Lung (tissue), 11 donors: ENCODE measurements at regions not wholly inside any gene's neighbourhood (a gene's known extent, or its start where the extent isn't known, plus 50 kb on each side); places are given as distances from the start of the nearest gene placed in this dataset.
A peak's percentile ranks its signal among the peaks of the same experiment; 100 is the strongest.

Source experiments
- ATAC-seq: fragments of 200-7000 bp; cut with Tn5 transposase; one replicate; pipeline ENCODE4 v1.9.1; 2020; ENCODE audit warnings: moderate number of reproducible peaks; ENCODE audit not compliant: insufficient read depth, low FRiP score
- DNase-seq, 3 donors: peaks; one replicate each; pipeline ENCODE4 v3.0.0-alpha.2; 2013 to 2017
- H3K27ac ChIP-seq, 2 donors: one replicate each; pipeline ENCODE4 v1.5.1; 2013; ENCODE audit warnings: mild to moderate bottlenecking in 2 of 2, moderate library complexity in 2 of 2, control low read depth in 1 of 2, inconsistent platforms in 1 of 2, low read depth in 1 of 2, low read length in 1 of 2
- H3K27me3 ChIP-seq, 3 donors: one replicate each; pipeline ENCODE4 v1.5.1; 2013; ENCODE audit warnings: low read length in 2 of 3; ENCODE audit not compliant: control insufficient read depth in 3 of 3, insufficient read depth in 3 of 3
- H3K36me3 ChIP-seq, 4 donors: one replicate each; pipeline ENCODE4 v1.5.1; 2013; ENCODE audit warnings: low read length in 4 of 4, mild to moderate bottlenecking in 1 of 4, moderate library complexity in 1 of 4; ENCODE audit not compliant: control insufficient read depth in 4 of 4, insufficient read depth in 4 of 4
- H3K4me1 ChIP-seq, 5 donors: one replicate each; pipeline ENCODE4 v1.5.1; 2013; ENCODE audit warnings: low read length in 5 of 5, mild to moderate bottlenecking in 2 of 5, moderate library complexity in 1 of 5; ENCODE audit not compliant: control insufficient read depth in 5 of 5, insufficient read depth in 5 of 5
- H3K4me3 ChIP-seq: one replicate; pipeline ENCODE4 v1.5.1; 2013; ENCODE audit warnings: mild to moderate bottlenecking, control low read depth, moderate library complexity
- H3K9ac ChIP-seq, 2 donors: one replicate each; pipeline ENCODE4 v1.5.1; 2013; ENCODE audit warnings: low read length in 2 of 2, control low read depth in 1 of 2; ENCODE audit not compliant: insufficient read depth in 1 of 2
- H3K9me3 ChIP-seq, 4 donors: one replicate each; pipeline ENCODE4 v1.5.1; 2013; ENCODE audit warnings: low read length in 3 of 4, mild to moderate bottlenecking in 1 of 4, moderate library complexity in 1 of 4; ENCODE audit not compliant: control insufficient read depth in 4 of 4, insufficient read depth in 3 of 4
- WGBS, 2 donors: extraction: QIAGEN DNeasy Blood & Tissue Kit; methylation state at CpG; one replicate each; pipeline ENCODE4 v1.1.7; 2013; 5-methylcytosine and 5-hydroxymethylcytosine counted together
- TF ChIP-seq, protein P1 (sequence below): IDR thresholded peaks from 2 replicates; pipeline ENCODE4 v1.5.1; 2012; ENCODE audit warnings: mild to moderate bottlenecking; ENCODE audit errors: control extremely low read depth, extremely low read depth
- donor health status: control.
- donor health status: control.
- donor health status: Bipolar disorder and iron deficiency.
- donor health status: healthy.
- donor health status: DM: yes; HTN: yes; CAD: no.

DNA sequence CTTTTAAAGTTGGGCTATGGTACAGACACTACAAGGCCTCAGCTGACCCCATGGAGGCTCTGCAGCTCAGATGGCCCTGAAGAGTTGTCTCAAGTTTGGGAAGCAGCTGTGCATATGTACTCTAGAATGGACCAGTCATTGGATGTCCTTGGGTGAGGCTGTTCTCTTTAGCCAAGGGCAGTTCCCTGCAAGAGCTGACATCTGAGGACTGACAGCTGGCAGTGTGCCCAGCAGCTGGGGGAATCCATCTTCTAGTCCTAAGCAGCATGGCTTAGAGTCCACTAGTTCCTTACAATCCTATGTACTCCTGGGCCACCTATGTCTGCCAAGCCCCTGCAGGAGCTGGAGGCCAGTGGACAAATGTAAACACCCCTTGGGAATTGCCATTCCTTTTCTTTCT, 76.5 kb downstream of the C11orf91 start:
- H3K9ac ChIP-seq, result no peak overlapping the region
- TF ChIP-seq, protein P1, sequence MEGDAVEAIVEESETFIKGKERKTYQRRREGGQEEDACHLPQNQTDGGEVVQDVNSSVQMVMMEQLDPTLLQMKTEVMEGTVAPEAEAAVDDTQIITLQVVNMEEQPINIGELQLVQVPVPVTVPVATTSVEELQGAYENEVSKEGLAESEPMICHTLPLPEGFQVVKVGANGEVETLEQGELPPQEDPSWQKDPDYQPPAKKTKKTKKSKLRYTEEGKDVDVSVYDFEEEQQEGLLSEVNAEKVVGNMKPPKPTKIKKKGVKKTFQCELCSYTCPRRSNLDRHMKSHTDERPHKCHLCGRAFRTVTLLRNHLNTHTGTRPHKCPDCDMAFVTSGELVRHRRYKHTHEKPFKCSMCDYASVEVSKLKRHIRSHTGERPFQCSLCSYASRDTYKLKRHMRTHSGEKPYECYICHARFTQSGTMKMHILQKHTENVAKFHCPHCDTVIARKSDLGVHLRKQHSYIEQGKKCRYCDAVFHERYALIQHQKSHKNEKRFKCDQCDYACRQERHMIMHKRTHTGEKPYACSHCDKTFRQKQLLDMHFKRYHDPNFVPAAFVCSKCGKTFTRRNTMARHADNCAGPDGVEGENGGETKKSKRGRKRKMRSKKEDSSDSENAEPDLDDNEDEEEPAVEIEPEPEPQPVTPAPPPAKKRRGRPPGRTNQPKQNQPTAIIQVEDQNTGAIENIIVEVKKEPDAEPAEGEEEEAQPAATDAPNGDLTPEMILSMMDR, result no peak
- no peak for ATAC-seq
- no peaks in the 10 kb centered on the region for H3K4me1 ChIP-seq
- H3K9me3 ChIP-seq, result no peaks in the 10 kb centered on the region
- peak in 2 of 3 donors; percentile 20 to 21 for DNase-seq
- H3K36me3 ChIP-seq, result no peaks in the 10 kb centered on the region
- no peaks in the 10 kb centered on the region for H3K27me3 ChIP-seq
- no peak overlapping the region for H3K4me3 ChIP-seq
- no peak overlapping the region for H3K27ac ChIP-seq

DNA sequence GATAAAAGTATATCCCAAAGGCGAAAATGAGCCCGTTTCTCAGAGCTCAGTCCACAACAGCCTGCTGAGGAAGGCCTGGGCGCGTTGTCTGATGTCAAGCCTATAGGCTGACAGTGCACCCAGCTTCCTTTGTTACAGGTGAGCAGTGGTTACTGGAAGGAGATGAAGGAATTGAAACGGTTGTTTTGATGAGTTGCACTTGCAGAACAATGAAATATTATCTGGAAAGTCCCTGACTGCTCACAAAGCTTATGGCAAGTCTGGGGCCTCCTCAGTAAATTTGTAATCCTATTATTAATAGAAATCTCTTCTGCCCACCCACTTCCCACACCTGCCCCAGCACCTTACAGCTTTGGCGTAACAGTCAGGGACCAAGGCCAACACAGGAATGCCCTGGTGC, 77.8 kb downstream of the C11orf91 start:
- no peaks in the 10 kb centered on the region for H3K9me3 ChIP-seq
- H3K4me3 ChIP-seq, result no peak overlapping the region
- 63 to 76% methylated on average over 6 of the region's 6 CpGs for WGBS, 2 donors
- no peaks in the 10 kb centered on the region for H3K4me1 ChIP-seq
- no peak overlapping the region for H3K9ac ChIP-seq
- ATAC-seq (no peak), DNase-seq (no peak)
- H3K27me3 ChIP-seq, result no peaks in the 10 kb centered on the region
- no peaks in the 10 kb centered on the region for H3K36me3 ChIP-seq
- TF ChIP-seq, protein P1, result no peak
- no peak overlapping the region for H3K27ac ChIP-seq

DNA sequence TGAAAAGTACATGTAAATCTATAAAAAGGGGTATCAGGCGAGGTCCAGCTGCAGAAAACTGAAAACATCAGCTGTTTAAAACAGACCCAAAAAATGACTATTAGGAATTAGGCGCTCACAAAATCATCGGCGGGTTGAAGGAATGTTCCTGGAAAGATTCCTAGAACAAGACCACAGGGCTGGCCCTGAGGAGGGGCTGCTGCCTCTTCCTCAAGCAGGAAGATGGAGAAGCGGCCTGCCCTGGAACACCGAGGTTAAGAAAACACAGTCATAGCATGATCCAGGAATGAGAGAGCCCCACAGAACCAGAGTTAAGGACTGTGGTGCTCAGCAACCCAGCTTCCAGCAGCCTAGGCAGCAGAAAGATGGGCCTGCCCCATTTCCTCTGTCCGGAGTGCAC, 78.4 kb downstream of the C11orf91 start:
- Histone ChIP-seq H3K4me3 (no peak overlapping the region), H3K27ac (no peak overlapping the region), H3K27me3 (no peaks in the 10 kb centered on the region), H3K4me1 (no peaks in the 10 kb centered on the region), H3K36me3 (no peaks in the 10 kb centered on the region), H3K9ac (no peak overlapping the region), H3K9me3 (no peaks in the 10 kb centered on the region)
- ATAC-seq (no peak), DNase-seq (peak in 1 of 3 donors; percentile 24)
- WGBS, 2 donors, result 66 to 77% methylated on average over 7 of the region's 7 CpGs
- TF ChIP-seq, protein P1, result no peak

DNA sequence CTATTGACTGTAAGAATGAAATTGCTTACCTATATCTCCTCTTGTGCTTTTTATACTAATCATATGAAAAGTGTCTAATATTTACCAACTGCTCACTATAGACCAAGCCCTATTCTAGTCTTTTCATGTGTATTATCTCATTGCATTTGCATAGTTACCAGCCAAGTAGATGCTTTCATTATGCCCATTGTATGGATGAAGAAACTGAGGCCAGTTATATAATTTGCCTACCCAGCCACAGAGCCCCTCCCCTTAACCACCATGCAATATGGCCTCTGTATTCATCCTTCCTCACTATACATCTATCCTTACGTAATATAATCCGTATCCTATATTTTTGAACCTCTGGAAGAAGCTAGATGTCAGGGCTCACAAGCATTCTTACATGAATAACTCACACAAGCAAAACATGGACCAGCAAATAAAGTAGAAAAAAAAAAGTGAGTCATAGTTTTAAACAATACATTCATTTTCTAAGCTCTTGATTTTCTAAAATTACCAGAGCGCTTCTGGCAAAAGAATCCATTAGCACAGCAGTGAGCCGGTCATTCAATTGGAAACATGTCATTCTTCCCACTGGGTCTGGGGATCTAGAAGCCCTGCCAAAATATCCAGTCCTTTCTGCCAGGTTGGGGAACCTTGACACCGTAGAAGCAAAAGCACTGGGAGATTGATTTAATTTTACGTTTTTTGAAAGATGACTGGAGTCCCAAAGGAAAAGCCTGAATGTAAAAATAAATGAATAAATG, 80.0 kb downstream of the C11orf91 start:
- Histone ChIP-seq H3K4me1 (no peaks in the 10 kb centered on the region), H3K9me3 (no peaks in the 10 kb centered on the region), H3K4me3 (no peak overlapping the region), H3K9ac (no peak overlapping the region), H3K27me3 (no peaks in the 10 kb centered on the region), H3K27ac (no peak overlapping the region), H3K36me3 (no peaks in the 10 kb centered on the region)
- 88 to 93% methylated on average over 6 of the region's 6 CpGs for WGBS, 2 donors
- no peak for DNase-seq
- TF ChIP-seq, protein P1, result no peak
- no peak for ATAC-seq
